ENCODE measurements at regions not wholly inside any gene's neighbourhood (a gene's known extent, or its start where the extent isn't known, plus 50 kb on each side); places are given as distances from the start of the nearest gene placed in this dataset.

DNA sequence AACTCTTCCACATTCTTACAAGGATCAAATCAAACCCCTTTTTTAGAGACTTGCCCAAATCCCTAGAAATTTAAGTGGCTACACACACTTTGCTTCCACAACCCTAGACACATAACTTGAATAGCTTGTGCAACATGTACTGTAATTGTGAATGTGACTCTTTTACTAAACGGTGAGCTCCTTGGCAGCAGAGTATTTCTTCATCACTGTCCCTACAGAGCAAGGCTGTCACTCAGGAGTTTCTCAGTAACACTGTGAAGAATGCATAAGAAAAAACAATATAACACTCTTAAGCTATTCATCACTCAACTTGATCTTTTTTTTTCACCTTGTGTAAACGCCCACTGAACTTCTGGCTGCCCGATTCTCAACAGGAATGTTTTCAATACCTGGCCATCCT is 53.8 kb upstream of the ADAMTS18 start:
- Histone ChIP-seq H3K4me2 (ENCODE audit: low read depth, low read length) (no peak overlapping the region), H3K27me3 (ENCODE audit: control insufficient read depth in 1 of 2, insufficient read depth in 2 of 2, low read length in 2 of 2) (no peaks in the 10 kb centered on the region), H3K4me3 (replicated peaks in 1 of 3; ENCODE audit: insufficient read depth in 1 of 3, low read depth in 2 of 3, low read length in 3 of 3) (no peak overlapping the region), H3K79me2 (ENCODE audit: insufficient read depth, low read length) (no peaks in the 10 kb centered on the region), H3K27ac (ENCODE audit: extremely low read length, insufficient read depth, low read length) (no peak overlapping the region), H3K9ac (ENCODE audit: insufficient read depth, low read depth, low read length) (no peak overlapping the region), H3K4me1 (ENCODE audit: insufficient read depth, low read length) (no peaks in the 10 kb centered on the region), H2AFZ (ENCODE audit: low read length) (no peak overlapping the region), H4K20me1 (ENCODE audit: insufficient read depth, low read length) (no peaks in the 10 kb centered on the region), H3K36me3 (replicated peaks in 1 of 2; ENCODE audit: control insufficient read depth in 1 of 2, insufficient read depth in 2 of 2, low read length in 2 of 2) (no peaks in the 10 kb centered on the region), H3K9me3 (ENCODE audit: low read length) (no peaks in the 10 kb centered on the region)
- in situ Hi-C loops (cut with HindIII; ENCODE audit: extremely low pct_ligation_motif_present, low pct_unique_long_range_greater_than_20kb): no loop called here
- DNase-seq (ENCODE audit: low spot score) (no peak), ATAC-seq (no peak), FAIRE-seq (no peak)
- CTCF ChIA-PET (ENCODE audit: low intra/inter-chr PET ratio, low total read pairs): no interaction called here
- BruUV-seq (replicated peaks): no TSS peak
- WGBS (ENCODE audit: low lambda C conversion rate): 1% methylated on average over 3 of the region's 3 CpGs
- intact Hi-C loops (cut with micrococcal nuclease; ENCODE audit: unreplicated experiment): no loop called here
- POLR2A ChIA-PET: no interaction called here
- TF ChIP-seq, protein P1, sequence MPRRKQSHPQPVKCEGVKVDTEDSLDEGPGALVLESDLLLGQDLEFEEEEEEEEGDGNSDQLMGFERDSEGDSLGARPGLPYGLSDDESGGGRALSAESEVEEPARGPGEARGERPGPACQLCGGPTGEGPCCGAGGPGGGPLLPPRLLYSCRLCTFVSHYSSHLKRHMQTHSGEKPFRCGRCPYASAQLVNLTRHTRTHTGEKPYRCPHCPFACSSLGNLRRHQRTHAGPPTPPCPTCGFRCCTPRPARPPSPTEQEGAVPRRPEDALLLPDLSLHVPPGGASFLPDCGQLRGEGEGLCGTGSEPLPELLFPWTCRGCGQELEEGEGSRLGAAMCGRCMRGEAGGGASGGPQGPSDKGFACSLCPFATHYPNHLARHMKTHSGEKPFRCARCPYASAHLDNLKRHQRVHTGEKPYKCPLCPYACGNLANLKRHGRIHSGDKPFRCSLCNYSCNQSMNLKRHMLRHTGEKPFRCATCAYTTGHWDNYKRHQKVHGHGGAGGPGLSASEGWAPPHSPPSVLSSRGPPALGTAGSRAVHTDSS (CRISPR knock-in tag; conservative IDR thresholded peaks at IDR 0.05): no peak
- TF ChIP-seq MAFK (conservative IDR thresholded peaks at IDR 0.05 in 1 of 2, IDR thresholded peaks at IDR 0.05 in 1 of 2; ENCODE audit: low read length in 2 of 2): no peak
- no peak for TF ChIP-seq ZNF468 (CRISPR knock-in tag; IDR thresholded peaks at IDR 0.05)
- TF ChIP-seq NCOA2 (CRISPR knock-in tag; IDR thresholded peaks at IDR 0.05): no peak
- TF ChIP-seq ZNF746 (CRISPR knock-in tag; IDR thresholded peaks at IDR 0.05): no peak
- TF ChIP-seq ZC3H13 (CRISPR knock-in tag; IDR thresholded peaks at IDR 0.05): no peak
- TF ChIP-seq, protein P2, sequence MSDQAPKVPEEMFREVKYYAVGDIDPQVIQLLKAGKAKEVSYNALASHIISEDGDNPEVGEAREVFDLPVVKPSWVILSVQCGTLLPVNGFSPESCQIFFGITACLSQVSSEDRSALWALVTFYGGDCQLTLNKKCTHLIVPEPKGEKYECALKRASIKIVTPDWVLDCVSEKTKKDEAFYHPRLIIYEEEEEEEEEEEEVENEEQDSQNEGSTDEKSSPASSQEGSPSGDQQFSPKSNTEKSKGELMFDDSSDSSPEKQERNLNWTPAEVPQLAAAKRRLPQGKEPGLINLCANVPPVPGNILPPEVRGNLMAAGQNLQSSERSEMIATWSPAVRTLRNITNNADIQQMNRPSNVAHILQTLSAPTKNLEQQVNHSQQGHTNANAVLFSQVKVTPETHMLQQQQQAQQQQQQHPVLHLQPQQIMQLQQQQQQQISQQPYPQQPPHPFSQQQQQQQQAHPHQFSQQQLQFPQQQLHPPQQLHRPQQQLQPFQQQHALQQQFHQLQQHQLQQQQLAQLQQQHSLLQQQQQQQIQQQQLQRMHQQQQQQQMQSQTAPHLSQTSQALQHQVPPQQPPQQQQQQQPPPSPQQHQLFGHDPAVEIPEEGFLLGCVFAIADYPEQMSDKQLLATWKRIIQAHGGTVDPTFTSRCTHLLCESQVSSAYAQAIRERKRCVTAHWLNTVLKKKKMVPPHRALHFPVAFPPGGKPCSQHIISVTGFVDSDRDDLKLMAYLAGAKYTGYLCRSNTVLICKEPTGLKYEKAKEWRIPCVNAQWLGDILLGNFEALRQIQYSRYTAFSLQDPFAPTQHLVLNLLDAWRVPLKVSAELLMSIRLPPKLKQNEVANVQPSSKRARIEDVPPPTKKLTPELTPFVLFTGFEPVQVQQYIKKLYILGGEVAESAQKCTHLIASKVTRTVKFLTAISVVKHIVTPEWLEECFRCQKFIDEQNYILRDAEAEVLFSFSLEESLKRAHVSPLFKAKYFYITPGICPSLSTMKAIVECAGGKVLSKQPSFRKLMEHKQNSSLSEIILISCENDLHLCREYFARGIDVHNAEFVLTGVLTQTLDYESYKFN (CRISPR knock-in tag; conservative IDR thresholded peaks at IDR 0.05): no peak
- no peak for TF ChIP-seq SETDB1 (CRISPR knock-in tag; IDR thresholded peaks at IDR 0.05; ENCODE audit: borderline replicate concordance)
- TF ChIP-seq SOX5 (CRISPR knock-in tag; IDR thresholded peaks at IDR 0.05; ENCODE audit: borderline replicate concordance): no peak
- TF ChIP-seq, protein P3, sequence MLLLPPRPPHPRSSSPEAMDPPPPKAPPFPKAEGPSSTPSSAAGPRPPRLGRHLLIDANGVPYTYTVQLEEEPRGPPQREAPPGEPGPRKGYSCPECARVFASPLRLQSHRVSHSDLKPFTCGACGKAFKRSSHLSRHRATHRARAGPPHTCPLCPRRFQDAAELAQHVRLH (CRISPR knock-in tag; IDR thresholded peaks at IDR 0.05; ENCODE audit: borderline replicate concordance, low read depth): no peak
- TF ChIP-seq CENPX (CRISPR knock-in tag; IDR thresholded peaks at IDR 0.05): no peak
- TF ChIP-seq, protein P4, sequence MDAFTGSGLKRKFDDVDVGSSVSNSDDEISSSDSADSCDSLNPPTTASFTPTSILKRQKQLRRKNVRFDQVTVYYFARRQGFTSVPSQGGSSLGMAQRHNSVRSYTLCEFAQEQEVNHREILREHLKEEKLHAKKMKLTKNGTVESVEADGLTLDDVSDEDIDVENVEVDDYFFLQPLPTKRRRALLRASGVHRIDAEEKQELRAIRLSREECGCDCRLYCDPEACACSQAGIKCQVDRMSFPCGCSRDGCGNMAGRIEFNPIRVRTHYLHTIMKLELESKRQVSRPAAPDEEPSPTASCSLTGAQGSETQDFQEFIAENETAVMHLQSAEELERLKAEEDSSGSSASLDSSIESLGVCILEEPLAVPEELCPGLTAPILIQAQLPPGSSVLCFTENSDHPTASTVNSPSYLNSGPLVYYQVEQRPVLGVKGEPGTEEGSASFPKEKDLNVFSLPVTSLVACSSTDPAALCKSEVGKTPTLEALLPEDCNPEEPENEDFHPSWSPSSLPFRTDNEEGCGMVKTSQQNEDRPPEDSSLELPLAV (CRISPR knock-in tag; conservative IDR thresholded peaks at IDR 0.05; ENCODE audit: low read depth): no peak
- TF ChIP-seq KMT2B (CRISPR knock-in tag; IDR thresholded peaks at IDR 0.05): no peak
- TF ChIP-seq FOXC1 (CRISPR knock-in tag; IDR thresholded peaks at IDR 0.05; ENCODE audit: borderline replicate concordance): no peak
- TF ChIP-seq CCDC6 (CRISPR knock-in tag; IDR thresholded peaks at IDR 0.05): no peak
- TF ChIP-seq, protein P5, sequence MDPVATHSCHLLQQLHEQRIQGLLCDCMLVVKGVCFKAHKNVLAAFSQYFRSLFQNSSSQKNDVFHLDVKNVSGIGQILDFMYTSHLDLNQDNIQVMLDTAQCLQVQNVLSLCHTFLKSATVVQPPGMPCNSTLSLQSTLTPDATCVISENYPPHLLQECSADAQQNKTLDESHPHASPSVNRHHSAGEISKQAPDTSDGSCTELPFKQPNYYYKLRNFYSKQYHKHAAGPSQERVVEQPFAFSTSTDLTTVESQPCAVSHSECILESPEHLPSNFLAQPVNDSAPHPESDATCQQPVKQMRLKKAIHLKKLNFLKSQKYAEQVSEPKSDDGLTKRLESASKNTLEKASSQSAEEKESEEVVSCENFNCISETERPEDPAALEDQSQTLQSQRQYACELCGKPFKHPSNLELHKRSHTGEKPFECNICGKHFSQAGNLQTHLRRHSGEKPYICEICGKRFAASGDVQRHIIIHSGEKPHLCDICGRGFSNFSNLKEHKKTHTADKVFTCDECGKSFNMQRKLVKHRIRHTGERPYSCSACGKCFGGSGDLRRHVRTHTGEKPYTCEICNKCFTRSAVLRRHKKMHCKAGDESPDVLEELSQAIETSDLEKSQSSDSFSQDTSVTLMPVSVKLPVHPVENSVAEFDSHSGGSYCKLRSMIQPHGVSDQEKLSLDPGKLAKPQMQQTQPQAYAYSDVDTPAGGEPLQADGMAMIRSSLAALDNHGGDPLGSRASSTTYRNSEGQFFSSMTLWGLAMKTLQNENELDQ (CRISPR knock-in tag; IDR thresholded peaks at IDR 0.05; ENCODE audit: borderline replicate concordance): no peak
- TF ChIP-seq ZFP62 (CRISPR knock-in tag; IDR thresholded peaks at IDR 0.05): no peak
- TF ChIP-seq ZNF547 (CRISPR knock-in tag; IDR thresholded peaks at IDR 0.05): no peak

Data from HepG2 (cell line).